Liver (tissue), 7 donors: ENCODE measurements at regions not wholly inside any gene's neighbourhood (a gene's known extent, or its start where the extent isn't known, plus 50 kb on each side); places are given as distances from the start of the nearest gene placed in this dataset.
"Not testable (repeated sequence)": the region's sequence is repeated elsewhere in the genome, so short reads cannot be mapped to it uniquely, and the experiment has no call there.

ENCODE experiments used
- DNase-seq: peaks from one replicate; pipeline ENCODE4 v3.0.0-alpha.2; 2017; ENCODE audit warnings: low spot score
- H3K27ac ChIP-seq, 2 donors: one replicate each; pipeline ENCODE4 v1.7.0; 2013; ENCODE audit warnings: inconsistent platforms in 2 of 2, low read length in 2 of 2, control low read depth in 1 of 2, low read depth in 1 of 2, mild to moderate bottlenecking in 1 of 2
- H3K27me3 ChIP-seq, 4 donors: one replicate each; pipeline versions ENCODE4 v1.6.1 to v1.7.0; 2013; ENCODE audit warnings: low read length in 3 of 4, inconsistent platforms in 1 of 4, mild to moderate bottlenecking in 1 of 4, moderate library complexity in 1 of 4; ENCODE audit not compliant: control insufficient read depth in 4 of 4, insufficient read depth in 4 of 4
- H3K36me3 ChIP-seq, 4 donors: one replicate each; pipeline versions ENCODE4 v1.6.1 to v1.7.0; 2013; ENCODE audit warnings: low read length in 3 of 4, mild to moderate bottlenecking in 3 of 4, low read depth in 1 of 4, moderate library complexity in 1 of 4; ENCODE audit not compliant: control insufficient read depth in 4 of 4, insufficient read depth in 3 of 4
- H3K4me1 ChIP-seq, 4 donors: one replicate each; pipeline versions ENCODE4 v1.6.1 to v1.7.0; 2013; ENCODE audit warnings: low read length in 3 of 4, mild to moderate bottlenecking in 3 of 4, moderate library complexity in 1 of 4; ENCODE audit not compliant: control insufficient read depth in 4 of 4, insufficient read depth in 4 of 4
- H3K4me3 ChIP-seq, 3 donors: one replicate each; pipeline versions ENCODE4 v1.6.1 to v1.7.0; 2013; ENCODE audit warnings: low read length in 3 of 3, control low read depth in 1 of 3, low read depth in 1 of 3, mild to moderate bottlenecking in 1 of 3
- H3K9ac ChIP-seq, 2 donors: one replicate each; pipeline ENCODE4 v1.7.0; 2013; ENCODE audit warnings: low read length in 2 of 2, mild to moderate bottlenecking in 2 of 2, moderate library complexity in 2 of 2, control low read depth in 1 of 2, low read depth in 1 of 2
- H3K9me3 ChIP-seq, 4 donors: one replicate each; pipeline versions ENCODE4 v1.6.1 to v1.7.0; 2013; ENCODE audit warnings: low read length in 3 of 4; ENCODE audit not compliant: control insufficient read depth in 4 of 4
- EGR1 ChIP-seq, 2 donors: IDR thresholded peaks; 2 replicates each; pipeline ENCODE4 v1.6.1; 2016 to 2018; ENCODE audit warnings: antibody characterized with exemption in 2 of 2, low read depth in 2 of 2
- FOXA1 ChIP-seq: IDR thresholded peaks from 2 replicates; pipeline ENCODE4 v1.6.1; 2016; ENCODE audit warnings: antibody characterized with exemption
- GABPA ChIP-seq, 2 donors: IDR thresholded peaks in 1 of 2; conservative IDR thresholded peaks in 1 of 2; 2 replicates each; pipeline ENCODE4 v1.6.1; 2016; ENCODE audit warnings: antibody characterized with exemption in 2 of 2, mild to moderate bottlenecking in 1 of 2, moderate library complexity in 1 of 2
- HNF4A ChIP-seq, 2 donors: conservative IDR thresholded peaks; 2 replicates each; pipeline ENCODE4 v1.6.1; 2016; ENCODE audit warnings: antibody characterized with exemption in 2 of 2, mild to moderate bottlenecking in 2 of 2
- JUND ChIP-seq, 2 donors: IDR thresholded peaks; 2 replicates each; pipeline ENCODE4 v1.6.1; 2016; ENCODE audit warnings: antibody characterized with exemption in 2 of 2
- NR2F2 ChIP-seq: IDR thresholded peaks from 2 replicates; pipeline ENCODE4 v1.6.1; 2016; ENCODE audit warnings: antibody characterized with exemption
- RXRA ChIP-seq, 2 donors: IDR thresholded peaks; 2 replicates each; pipeline ENCODE4 v1.6.1; 2017 to 2018; ENCODE audit warnings: antibody characterized with exemption in 2 of 2, mild to moderate bottlenecking in 1 of 2
- SP1 ChIP-seq: IDR thresholded peaks from 2 replicates; pipeline ENCODE4 v1.6.1; 2018; ENCODE audit warnings: antibody characterized with exemption, mild to moderate bottlenecking
- TAF1 ChIP-seq: conservative IDR thresholded peaks from 2 replicates; pipeline ENCODE4 v1.6.1; 2016; ENCODE audit warnings: antibody characterized with exemption, mild to moderate bottlenecking
- YY1 ChIP-seq: IDR thresholded peaks from 2 replicates; pipeline ENCODE4 v1.6.1; 2016; ENCODE audit warnings: antibody characterized with exemption, mild to moderate bottlenecking
- WGBS: extraction: QIAGEN DNeasy Blood & Tissue Kit; methylation state at CpG from one replicate; pipeline ENCODE4 v1.1.7; 2013; 5-methylcytosine and 5-hydroxymethylcytosine counted together
- TF ChIP-seq, protein P1 (sequence below): IDR thresholded peaks from 2 replicates; pipeline ENCODE4 v1.6.1; 2016; ENCODE audit warnings: antibody characterized with exemption
- TF ChIP-seq, protein P2 (sequence below): IDR thresholded peaks from 2 replicates; pipeline ENCODE4 v1.6.1; 2016; ENCODE audit warnings: antibody characterized with exemption, mild to moderate bottlenecking
- donor health status: healthy.
- donor health status: healthy.
- donor health status: healthy.
- donor health status: healthy.

DNA sequence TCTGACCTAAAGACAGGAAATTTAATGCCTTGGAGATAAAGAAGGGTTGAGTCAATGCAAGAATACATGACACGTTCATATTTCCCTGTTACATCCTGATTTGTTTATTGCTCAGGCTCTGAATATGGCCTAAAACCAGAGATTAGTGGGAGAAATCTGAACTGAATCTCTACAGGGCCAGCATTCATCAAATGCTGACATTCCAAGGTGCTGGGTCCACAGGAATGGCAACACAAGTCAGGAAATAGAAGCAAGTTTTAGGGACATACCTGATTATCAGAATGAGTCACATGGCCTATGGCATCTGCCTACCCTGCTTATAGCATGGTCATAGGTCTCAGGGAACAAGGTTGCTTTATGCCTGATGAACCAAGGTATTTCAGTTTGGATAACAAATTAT is 117.4 kb upstream of the CES5A start (continued):
- TF ChIP-seq, protein P1, sequence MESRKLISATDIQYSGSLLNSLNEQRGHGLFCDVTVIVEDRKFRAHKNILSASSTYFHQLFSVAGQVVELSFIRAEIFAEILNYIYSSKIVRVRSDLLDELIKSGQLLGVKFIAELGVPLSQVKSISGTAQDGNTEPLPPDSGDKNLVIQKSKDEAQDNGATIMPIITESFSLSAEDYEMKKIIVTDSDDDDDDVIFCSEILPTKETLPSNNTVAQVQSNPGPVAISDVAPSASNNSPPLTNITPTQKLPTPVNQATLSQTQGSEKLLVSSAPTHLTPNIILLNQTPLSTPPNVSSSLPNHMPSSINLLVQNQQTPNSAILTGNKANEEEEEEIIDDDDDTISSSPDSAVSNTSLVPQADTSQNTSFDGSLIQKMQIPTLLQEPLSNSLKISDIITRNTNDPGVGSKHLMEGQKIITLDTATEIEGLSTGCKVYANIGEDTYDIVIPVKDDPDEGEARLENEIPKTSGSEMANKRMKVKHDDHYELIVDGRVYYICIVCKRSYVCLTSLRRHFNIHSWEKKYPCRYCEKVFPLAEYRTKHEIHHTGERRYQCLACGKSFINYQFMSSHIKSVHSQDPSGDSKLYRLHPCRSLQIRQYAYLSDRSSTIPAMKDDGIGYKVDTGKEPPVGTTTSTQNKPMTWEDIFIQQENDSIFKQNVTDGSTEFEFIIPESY: no peak
- TF ChIP-seq FOXA1 (no peak), HNF4A (conservative IDR thresholded peaks at IDR 0.05) (no peak), JUND (IDR thresholded peaks at IDR 0.05) (no peak), TAF1 (no peak), EGR1 (IDR thresholded peaks at IDR 0.05; ENCODE audit: low read depth in 2 of 2) (no peak)

DNA sequence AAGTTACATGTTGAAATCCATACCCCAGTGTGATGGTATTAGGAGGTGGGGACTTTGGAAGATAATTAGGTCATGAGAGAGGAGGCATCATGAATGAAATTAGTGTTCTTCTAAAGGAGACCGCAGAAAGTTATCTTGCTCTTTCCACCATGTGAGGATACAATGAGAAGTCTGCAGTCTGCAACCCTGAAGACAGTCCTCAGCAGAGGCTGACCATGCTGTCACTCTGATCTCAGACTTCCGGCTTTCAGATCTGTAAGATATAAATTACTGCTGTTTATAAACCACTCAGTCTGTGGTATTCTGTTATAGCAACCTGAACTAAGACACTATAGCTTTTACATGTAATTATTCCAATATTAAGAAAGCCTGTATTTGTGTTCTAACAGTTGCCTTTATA is 116.7 kb upstream of the CES5A start:
- Histone ChIP-seq H3K9ac (no peak overlapping the region), H3K27ac (no peak overlapping the region), H3K27me3 (no peaks in the 10 kb centered on the region), H3K4me1 (no peaks in the 10 kb centered on the region), H3K4me3 (no peak overlapping the region), H3K36me3 (no peaks in the 10 kb centered on the region), H3K9me3 (no peaks in the 10 kb centered on the region)
- DNase-seq: no peak
- TF ChIP-seq EGR1 (IDR thresholded peaks at IDR 0.05; ENCODE audit: low read depth in 2 of 2) (no peak), YY1 (no peak)
- 79% methylated on average over 2 of the region's 2 CpGs for WGBS

DNA sequence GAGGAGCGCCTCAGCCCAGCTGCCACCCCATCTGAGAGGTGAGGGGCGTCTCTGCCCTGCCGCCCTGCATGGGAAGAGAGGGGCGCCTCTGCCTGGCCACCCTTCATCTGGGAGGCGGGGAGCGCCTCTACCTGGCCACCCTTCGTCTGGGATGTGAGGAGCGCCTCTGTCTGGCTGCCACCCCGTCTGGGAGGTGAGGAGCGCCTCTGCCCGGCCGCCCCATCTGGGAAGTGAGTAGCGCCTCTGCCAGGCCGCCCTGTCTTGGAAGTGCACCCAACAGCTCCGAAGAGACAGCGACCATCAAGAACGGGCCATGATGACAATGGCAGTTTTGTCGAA is 114.4 kb upstream of the CES5A start:
- TF ChIP-seq RXRA (IDR thresholded peaks at IDR 0.05) (no peak), SP1 (no peak), NR2F2 (no peak), TAF1 (no peak), GABPA (IDR thresholded peaks at IDR 0.05 in 1 of 2, conservative IDR thresholded peaks at IDR 0.05 in 1 of 2) (no peak)
- TF ChIP-seq, protein P1: no peak
- TF ChIP-seq, protein P2, sequence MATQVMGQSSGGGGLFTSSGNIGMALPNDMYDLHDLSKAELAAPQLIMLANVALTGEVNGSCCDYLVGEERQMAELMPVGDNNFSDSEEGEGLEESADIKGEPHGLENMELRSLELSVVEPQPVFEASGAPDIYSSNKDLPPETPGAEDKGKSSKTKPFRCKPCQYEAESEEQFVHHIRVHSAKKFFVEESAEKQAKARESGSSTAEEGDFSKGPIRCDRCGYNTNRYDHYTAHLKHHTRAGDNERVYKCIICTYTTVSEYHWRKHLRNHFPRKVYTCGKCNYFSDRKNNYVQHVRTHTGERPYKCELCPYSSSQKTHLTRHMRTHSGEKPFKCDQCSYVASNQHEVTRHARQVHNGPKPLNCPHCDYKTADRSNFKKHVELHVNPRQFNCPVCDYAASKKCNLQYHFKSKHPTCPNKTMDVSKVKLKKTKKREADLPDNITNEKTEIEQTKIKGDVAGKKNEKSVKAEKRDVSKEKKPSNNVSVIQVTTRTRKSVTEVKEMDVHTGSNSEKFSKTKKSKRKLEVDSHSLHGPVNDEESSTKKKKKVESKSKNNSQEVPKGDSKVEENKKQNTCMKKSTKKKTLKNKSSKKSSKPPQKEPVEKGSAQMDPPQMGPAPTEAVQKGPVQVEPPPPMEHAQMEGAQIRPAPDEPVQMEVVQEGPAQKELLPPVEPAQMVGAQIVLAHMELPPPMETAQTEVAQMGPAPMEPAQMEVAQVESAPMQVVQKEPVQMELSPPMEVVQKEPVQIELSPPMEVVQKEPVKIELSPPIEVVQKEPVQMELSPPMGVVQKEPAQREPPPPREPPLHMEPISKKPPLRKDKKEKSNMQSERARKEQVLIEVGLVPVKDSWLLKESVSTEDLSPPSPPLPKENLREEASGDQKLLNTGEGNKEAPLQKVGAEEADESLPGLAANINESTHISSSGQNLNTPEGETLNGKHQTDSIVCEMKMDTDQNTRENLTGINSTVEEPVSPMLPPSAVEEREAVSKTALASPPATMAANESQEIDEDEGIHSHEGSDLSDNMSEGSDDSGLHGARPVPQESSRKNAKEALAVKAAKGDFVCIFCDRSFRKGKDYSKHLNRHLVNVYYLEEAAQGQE: no peak

DNA sequence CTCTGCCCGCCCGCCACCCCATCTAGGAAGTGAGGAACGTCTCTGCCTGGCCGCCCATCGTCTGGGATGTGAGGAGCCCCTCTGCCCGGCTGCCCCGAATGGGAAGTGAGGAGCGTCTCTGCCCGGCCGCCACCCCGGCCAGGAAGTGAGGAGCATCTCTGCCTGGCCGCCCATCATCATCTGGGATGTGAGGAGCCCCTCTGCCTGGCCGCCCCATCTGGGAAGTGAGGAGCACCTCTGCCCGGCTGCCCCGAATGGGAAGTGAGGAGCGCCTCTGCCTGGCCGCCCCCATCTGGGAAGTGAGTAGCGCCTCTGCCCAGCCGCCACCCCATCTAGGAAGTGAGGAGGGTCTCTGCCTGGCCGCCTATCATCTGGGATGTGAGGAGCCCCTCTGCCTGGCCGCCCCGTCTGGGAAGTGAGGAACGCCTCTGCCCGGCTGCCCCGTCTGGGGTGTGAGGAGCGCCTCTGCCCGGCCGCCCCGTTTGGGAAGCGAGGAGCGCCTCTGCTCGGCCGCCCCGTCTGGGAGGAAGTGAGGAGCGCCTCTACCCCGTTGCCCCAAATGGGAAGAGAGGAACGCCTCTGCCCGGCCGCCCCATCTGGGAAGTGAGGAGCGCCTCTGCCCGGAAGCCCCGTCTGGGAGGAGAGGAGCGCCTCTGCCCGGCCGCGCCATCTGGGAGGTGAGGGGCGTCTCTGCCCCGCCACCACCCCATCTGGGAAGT is 113.8 kb upstream of the CES5A start:
- 92% methylated on average over 48 of the region's 48 CpGs for WGBS
- not testable (repeated sequence) for H3K27me3 ChIP-seq, H3K9ac ChIP-seq, H3K9me3 ChIP-seq, H3K36me3 ChIP-seq, DNase-seq, H3K4me3 ChIP-seq, H3K27ac ChIP-seq, H3K4me1 ChIP-seq

More for the DNA sequence above, 114.4 kb upstream of the CES5A start:
- H3K27ac ChIP-seq: no peak overlapping the region
- no peak overlapping the region for H3K4me3 ChIP-seq
- no peak overlapping the region for H3K9ac ChIP-seq
- H3K27me3 ChIP-seq: no peaks in the 10 kb centered on the region
- WGBS: 95% methylated on average over 18 of the region's 18 CpGs
- H3K36me3 ChIP-seq: no peaks in the 10 kb centered on the region
- no peaks in the 10 kb centered on the region for H3K4me1 ChIP-seq
- DNase-seq: no peak
- no peaks in the 10 kb centered on the region for H3K9me3 ChIP-seq
